Stomach (tissue), 8 donors: ENCODE measurements at regions not wholly inside any gene's neighbourhood (a gene's known extent, or its start where the extent isn't known, plus 50 kb on each side); places are given as distances from the start of the nearest gene placed in this dataset.
"Not testable (repeated sequence)": the region's sequence is repeated elsewhere in the genome, so short reads cannot be mapped to it uniquely, and the experiment has no call there.

Experiments used
- DNase-seq, 2 donors: peaks; one replicate each; pipeline versions ENCODE4 v3.0.0 to v3.0.0-alpha.2; 2013 to 2019
- H3K27ac ChIP-seq, 5 donors: fragments of 200-600 bp in 4 of 5; sonication (generic) in 4 of 5; one replicate each; pipeline ENCODE4 v1.5.1; 2013 to 2019; ENCODE audit warnings: mild to moderate bottlenecking in 1 of 5, moderate library complexity in 1 of 5
- H3K27me3 ChIP-seq, 3 donors: fragments of 200-600 bp; sonication (generic); one replicate each; pipeline ENCODE4 v1.5.1; 2017 to 2019; ENCODE audit warnings: mixed run types in 1 of 3
- H3K36me3 ChIP-seq, 4 donors: fragments of 200-600 bp; sonication (generic); 1 replicate in 3 of 4; 2 replicates in 1 of 4; pipeline ENCODE4 v1.5.1; 2016 to 2019
- H3K4me1 ChIP-seq, 4 donors: fragments of 200-600 bp; sonication (generic); one replicate each; pipeline ENCODE4 v1.5.1; 2016 to 2019
- H3K4me3 ChIP-seq, 4 donors: fragments of 200-600 bp; sonication (generic) in 3 of 4; one replicate each; pipeline ENCODE4 v1.5.1; 2016 to 2019; ENCODE audit warnings: mild to moderate bottlenecking in 1 of 4
- H3K9me3 ChIP-seq, 4 donors: fragments of 200-600 bp; sonication (generic); one replicate each; pipeline ENCODE4 v1.5.1; 2016 to 2019
- CTCF ChIP-seq, 7 experiments: fragments of 450-650 bp in 4 of 7; fragments of 200-600 bp in 3 of 7; sonication (generic) in 3 of 7; IDR thresholded peaks; one replicate each; pipeline ENCODE4 v1.5.1; 2016 to 2019; ENCODE audit warnings: antibody characterized with exemption in 7 of 7, control low read depth in 2 of 7, mild to moderate bottlenecking in 1 of 7
- EP300 ChIP-seq: sonication (generic); formaldehyde crosslinking; IDR thresholded peaks from one replicate; pipeline ENCODE4 v1.6.1; 2017; ENCODE audit warnings: antibody characterized with exemption
- POLR2A ChIP-seq, 4 donors: fragments of 450-650 bp; IDR thresholded peaks; one replicate each; pipeline ENCODE4 v1.6.1; 2016; ENCODE audit warnings: antibody characterized with exemption in 4 of 4, control low read depth in 2 of 4, mild to moderate bottlenecking in 1 of 4, moderate library complexity in 1 of 4
- POLR2AphosphoS5 ChIP-seq, 3 donors: sonication (generic); formaldehyde crosslinking; IDR thresholded peaks; one replicate each; pipeline ENCODE4 v1.6.1; 2016; ENCODE audit warnings: antibody characterized with exemption in 3 of 3
- WGBS, 5 donors: extraction: QIAGEN DNeasy Blood & Tissue Kit in 3 of 5; methylation state at CpG; one replicate each; pipeline versions ENCODE4 v1.1.5 to v1.1.7; 2013 to 2018; 5-methylcytosine and 5-hydroxymethylcytosine counted together
- intact Hi-C: fragments of 100-400 bp; cut with DNase I; formaldehyde crosslinking; loops from one replicate; pipeline ENCODE4 v1.15.1; 2023; ENCODE audit warnings: low total_unique reads
- donor health status: healthy with polysubstance abuse.
- donor health status: Bipolar disorder and iron deficiency.
- donor health status: healthy.

- Histone ChIP-seq H3K36me3 (no peaks in the 10 kb centered on the region), H3K4me1 (no peaks in the 10 kb centered on the region), H3K27me3 (no peaks in the 10 kb centered on the region), H3K9me3 (no peaks in the 10 kb centered on the region), H3K27ac (no peak overlapping the region), H3K4me3 (no peak overlapping the region)
- intact Hi-C loops: no loop called here
- TF ChIP-seq EP300 (no peak), CTCF (IDR thresholded peaks at IDR 0.05) (no peak), POLR2A (IDR thresholded peaks at IDR 0.05) (no peak), POLR2AphosphoS5 (IDR thresholded peaks at IDR 0.05) (no peak)
- no peak for DNase-seq
- 44 to 80% (median 52%) methylated on average over 1 of the region's 1 CpG for WGBS, 5 donors
These were observed 75.6 kb upstream of the GPR50 start for GRCh38 chrX:151100799-151101198.

DNA sequence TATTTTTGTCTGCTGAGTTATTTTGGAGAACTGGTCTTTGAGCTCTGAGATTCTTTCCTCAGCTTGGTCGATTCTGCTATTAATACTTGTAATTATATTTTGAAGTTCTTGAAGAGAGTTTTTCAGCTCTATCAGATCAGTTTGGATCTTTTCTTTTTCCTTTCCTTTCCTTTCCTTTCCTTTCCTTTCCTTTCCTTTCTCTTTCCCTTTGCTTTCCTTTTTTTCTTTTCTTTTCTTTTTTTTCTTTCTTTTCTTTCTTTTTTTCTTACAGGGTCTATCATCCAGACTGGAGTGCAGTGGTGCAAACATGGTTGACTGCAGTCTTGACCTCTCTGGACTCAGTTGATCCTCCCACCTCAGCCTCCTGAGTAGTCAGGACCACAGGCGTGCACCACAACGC, 63.2 kb upstream of the GPR50 start:
- intact Hi-C loops, H3K27me3 ChIP-seq, H3K9me3 ChIP-seq, H3K27ac ChIP-seq, H3K36me3 ChIP-seq, DNase-seq, H3K4me3 ChIP-seq, H3K4me1 ChIP-seq: not testable (repeated sequence)
- 64 to 80% (median 77%) methylated on average over 3 of the region's 3 CpGs for WGBS, 5 donors
